ENCODE measurements at regions not wholly inside any gene's neighbourhood (a gene's known extent, or its start where the extent isn't known, plus 50 kb on each side); places are given as distances from the start of the nearest gene placed in this dataset.

DNA sequence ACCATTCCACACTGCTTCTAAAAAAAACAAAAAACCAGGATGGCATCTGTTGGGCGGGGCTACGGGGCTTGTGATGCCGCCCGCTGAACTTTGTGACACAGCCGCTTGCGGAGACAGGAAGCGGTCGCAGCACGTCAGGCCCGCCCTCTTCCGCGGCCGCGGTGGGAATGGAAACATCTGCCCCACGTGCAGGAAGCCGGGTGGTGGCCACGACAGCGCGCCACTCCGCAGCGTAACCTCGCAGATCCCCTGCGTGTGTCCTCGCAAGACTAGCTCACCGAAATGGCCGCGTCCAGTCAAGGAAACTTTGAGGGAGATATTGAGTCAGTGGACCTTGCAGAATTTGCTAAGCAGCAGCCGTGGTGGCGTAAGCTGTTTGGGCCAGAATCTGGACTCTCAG is 168.5 kb downstream of the SUCLG1 start:
- TF ChIP-seq EZH2 (IDR thresholded peaks at IDR 0.05), result no peak
- TF ChIP-seq POLR2AphosphoS5 (IDR thresholded peaks at IDR 0.05; ENCODE audit: borderline replicate concordance, low read depth, low read length), result no peak

All from SK-N-MC (cell line).